NT2/D1 (cell line): ENCODE measurements at regions not wholly inside any gene's neighbourhood (a gene's known extent, or its start where the extent isn't known, plus 50 kb on each side); places are given as distances from the start of the nearest gene placed in this dataset.

Experiments used
- SUZ12 ChIP-seq: IDR thresholded peaks from 2 replicates; pipeline ENCODE4 v1.6.1; 2011; ENCODE audit not compliant: insufficient read length, insufficient read depth; ENCODE audit errors: extremely low read depth
- YY1 ChIP-seq: IDR thresholded peaks from 2 replicates; pipeline ENCODE4 v1.6.1; 2011; ENCODE audit not compliant: insufficient read length, insufficient read depth
- ZNF274 ChIP-seq: IDR thresholded peaks from 2 replicates; pipeline ENCODE4 v1.6.1; 2011; ENCODE audit warnings: mild to moderate bottlenecking, low read depth, low read length

DNA sequence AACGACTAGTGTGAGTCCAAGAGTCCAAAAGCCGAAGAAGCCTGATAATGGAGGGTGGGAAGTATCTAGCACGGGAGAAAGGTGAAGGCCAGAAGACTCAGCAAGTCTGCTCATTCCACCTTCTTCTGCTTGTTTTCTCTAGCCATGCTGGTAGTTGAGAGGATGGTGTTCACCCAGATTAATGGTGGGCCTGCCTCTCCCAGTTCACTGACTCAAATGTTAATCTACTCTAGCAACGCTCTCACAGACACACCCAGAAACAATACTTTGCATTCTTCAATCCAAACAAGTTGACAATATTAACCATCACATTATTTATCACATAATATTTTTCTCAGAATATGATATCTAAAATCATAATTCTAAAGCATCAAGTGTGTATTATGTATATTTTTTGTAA lies 1055.1 kb upstream of the PCDH10 start:
- TF ChIP-seq SUZ12 (no peak), YY1 (no peak), ZNF274 (no peak)
